Mesendoderm (in vitro differentiated cells): ENCODE measurements at regions not wholly inside any gene's neighbourhood (a gene's known extent, or its start where the extent isn't known, plus 50 kb on each side); places are given as distances from the start of the nearest gene placed in this dataset.

Experiments used
- DNase-seq: peaks from one replicate; pipeline ENCODE4 v3.0.0; 2013
- H2AK5ac ChIP-seq: 2 replicates; pipeline ENCODE4 v1.6.1; 2013; ENCODE audit warnings: low read length, inconsistent platforms
- H2BK120ac ChIP-seq: 2 replicates; pipeline ENCODE4 v1.6.1; 2013; ENCODE audit warnings: low read depth, mild to moderate bottlenecking, low read length, moderate library complexity, mixed read lengths
- H2BK15ac ChIP-seq: replicated peaks from 2 replicates; pipeline ENCODE4 v1.6.1; 2013; ENCODE audit warnings: low read depth, mild to moderate bottlenecking, moderate library complexity
- H2BK5ac ChIP-seq: 2 replicates; pipeline ENCODE4 v1.6.1; 2013; ENCODE audit warnings: low read length, inconsistent platforms
- H3K18ac ChIP-seq: 2 replicates; pipeline ENCODE4 v1.6.1; 2013; ENCODE audit warnings: mild to moderate bottlenecking, low read length, mixed read lengths
- H3K23ac ChIP-seq: one replicate; pipeline ENCODE4 v1.6.1; 2013; ENCODE audit warnings: low read length
- H3K27ac ChIP-seq: 2 replicates; pipeline ENCODE4 v1.5.1; 2013; ENCODE audit warnings: low read depth, mild to moderate bottlenecking, inconsistent platforms, low read length, moderate library complexity
- H3K27me3 ChIP-seq: 2 replicates; pipeline ENCODE4 v1.6.1; 2013; ENCODE audit warnings: low read length, control low read depth, mild to moderate bottlenecking, inconsistent platforms; ENCODE audit not compliant: insufficient read depth, poor library complexity
- H3K36me3 ChIP-seq: 2 replicates; pipeline ENCODE4 v1.6.1; 2013; ENCODE audit warnings: low read length, inconsistent platforms; ENCODE audit not compliant: control insufficient read depth, insufficient read depth
- H3K4ac ChIP-seq: one replicate; pipeline ENCODE4 v1.6.1; 2013; ENCODE audit warnings: low read depth, mild to moderate bottlenecking, low read length, moderate library complexity
- H3K4me1 ChIP-seq: 2 replicates; pipeline ENCODE4 v1.6.1; 2013; ENCODE audit warnings: low read depth, low read length, inconsistent platforms; ENCODE audit not compliant: control insufficient read depth
- H3K4me2 ChIP-seq: 2 replicates; pipeline ENCODE4 v1.6.1; 2013; ENCODE audit warnings: low read length
- H3K4me3 ChIP-seq: 2 replicates; pipeline ENCODE4 v1.5.1; 2013; ENCODE audit warnings: mild to moderate bottlenecking, low read length
- H3K56ac ChIP-seq: one replicate; pipeline ENCODE4 v1.6.1; 2013; ENCODE audit warnings: low read length
- H3K79me1 ChIP-seq: 2 replicates; pipeline ENCODE4 v1.6.1; 2013; ENCODE audit warnings: low read length, inconsistent platforms
- H3K79me2 ChIP-seq: 2 replicates; pipeline ENCODE4 v1.6.1; 2013; ENCODE audit warnings: mild to moderate bottlenecking, low read length; ENCODE audit not compliant: control insufficient read depth, insufficient read depth
- H3K9ac ChIP-seq: 2 replicates; pipeline ENCODE4 v1.6.1; 2013; ENCODE audit warnings: low read length, inconsistent platforms
- H4K5ac ChIP-seq: one replicate; pipeline ENCODE4 v1.6.1; 2013; ENCODE audit warnings: low read length
- H4K8ac ChIP-seq: one replicate; pipeline ENCODE4 v1.6.1; 2013; ENCODE audit warnings: low read depth, mild to moderate bottlenecking, control low read depth, low read length, moderate library complexity
- WGBS: extraction: QIAGEN DNeasy Blood & Tissue Kit; methylation state at CpG from one replicate; pipeline ENCODE4 v1.1.7; 2013; ENCODE audit warnings: low lambda C conversion rate, missing lambda C conversion rate; ENCODE audit not compliant: insufficient coverage; ENCODE audit errors: extremely low coverage; 5-methylcytosine and 5-hydroxymethylcytosine counted together

DNA sequence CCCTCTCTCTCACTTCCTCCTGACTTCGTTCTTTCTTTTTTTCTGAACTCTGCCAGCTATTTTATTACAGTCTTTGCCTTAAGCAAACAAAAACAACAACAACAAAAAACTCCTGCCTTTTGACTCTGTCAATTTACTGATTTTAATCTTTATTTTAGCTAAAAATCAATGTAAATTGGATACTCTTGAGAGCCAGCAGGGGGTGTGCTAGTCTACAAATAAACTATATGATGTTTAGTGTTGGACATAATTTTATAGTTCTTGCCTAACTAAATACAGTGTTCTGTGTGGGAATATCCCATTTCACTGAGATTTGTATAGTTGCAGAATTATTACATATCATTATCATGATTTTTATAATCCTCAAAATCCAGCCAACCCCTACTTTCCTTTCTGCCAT lies 1199.9 kb upstream of the SPRY2 start:
- no peak overlapping the region for H3K4me2 ChIP-seq
- no peak overlapping the region for H3K23ac ChIP-seq
- H4K5ac ChIP-seq, result no peak overlapping the region
- peak overlapping the region; percentile 39 for H3K18ac ChIP-seq
- no peak overlapping the region for H2AK5ac ChIP-seq
- no peak overlapping the region for H2BK15ac ChIP-seq
- H3K79me1 ChIP-seq, result no peaks in the 10 kb centered on the region
- DNase-seq, result peak; percentile 22
- H4K8ac ChIP-seq, result peak overlapping the region; percentile 13
- WGBS, result no CpG with 5 or more reads among the region's 1 CpG
- no peak overlapping the region for H3K4me3 ChIP-seq
- no peak overlapping the region for H2BK5ac ChIP-seq
- H3K4ac ChIP-seq, result peak overlapping the region; percentile 86
- no peak overlapping the region for H2BK120ac ChIP-seq
- peak overlapping the region; percentile 54 for H3K56ac ChIP-seq
- H3K27me3 ChIP-seq, result no peaks in the 10 kb centered on the region
- H3K36me3 ChIP-seq, result no peaks in the 10 kb centered on the region
- H3K9ac ChIP-seq, result no peak overlapping the region
- no peaks in the 10 kb centered on the region for H3K4me1 ChIP-seq
- H3K27ac ChIP-seq, result no peak overlapping the region
- no peaks in the 10 kb centered on the region for H3K79me2 ChIP-seq

DNA sequence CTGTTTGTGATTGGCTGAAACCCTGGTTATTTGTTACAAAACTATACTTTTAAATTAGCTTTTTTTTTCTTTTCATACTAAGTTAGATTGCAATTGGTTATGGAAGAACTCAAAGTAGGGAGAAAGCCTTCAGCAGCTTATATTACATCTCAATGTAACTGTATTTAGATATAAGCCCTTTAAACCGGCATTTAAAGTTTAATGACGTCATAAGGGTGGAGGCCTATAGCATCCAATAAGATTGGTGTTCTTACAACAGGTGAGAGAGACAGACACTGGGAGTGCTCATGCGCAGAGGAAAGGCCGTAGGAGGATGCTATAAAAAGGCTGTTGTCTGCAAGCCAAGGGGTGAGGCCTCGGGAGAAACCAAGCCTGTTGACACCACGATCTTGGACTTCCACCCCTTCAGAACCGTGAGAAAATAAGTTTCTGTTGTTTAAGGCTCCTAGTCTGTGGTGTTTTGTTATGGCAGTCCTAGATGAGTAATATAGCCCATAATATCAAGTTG lies 1198.8 kb upstream of the SPRY2 start:
- Histone ChIP-seq H3K79me1 (no peaks in the 10 kb centered on the region), H3K36me3 (no peaks in the 10 kb centered on the region), H3K4me3 (no peak overlapping the region), H3K9ac (no peak overlapping the region), H2BK5ac (peak overlapping the region; percentile 27), H3K4ac (peak overlapping the region; percentile 70), H2BK120ac (peak overlapping the region; percentile 73), H3K56ac (peak overlapping the region; percentile 31), H3K27me3 (no peaks in the 10 kb centered on the region), H2AK5ac (no peak overlapping the region), H3K23ac (no peak overlapping the region), H3K4me2 (no peak overlapping the region), H3K4me1 (no peaks in the 10 kb centered on the region), H4K5ac (no peak overlapping the region), H4K8ac (no peak overlapping the region), H3K27ac (no peak overlapping the region), H3K18ac (peak overlapping the region; percentile 92), H3K79me2 (no peaks in the 10 kb centered on the region), H2BK15ac (no peak overlapping the region)
- no peak for DNase-seq
- no CpG with 5 or more reads among the region's 7 CpGs for WGBS

DNA sequence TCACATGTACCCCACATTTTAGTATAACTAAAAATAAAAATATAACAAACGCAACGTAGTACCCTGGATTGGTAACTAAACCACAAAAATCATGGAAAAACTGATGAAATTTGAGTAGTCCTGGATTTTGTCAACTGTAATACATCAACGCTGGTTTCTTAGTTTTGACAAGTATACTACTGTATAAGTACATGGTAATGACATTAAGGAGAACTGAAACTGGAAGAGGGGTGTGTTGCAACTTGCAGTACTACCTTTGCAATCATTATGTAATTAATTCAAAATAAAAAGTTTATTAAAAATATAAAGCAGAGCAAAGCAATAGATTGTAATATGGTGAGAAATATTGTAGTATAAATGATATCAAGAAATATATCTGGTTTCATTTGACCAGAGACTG lies 1158.0 kb upstream of the SPRY2 start:
- Histone ChIP-seq H3K4me3 (no peak overlapping the region), H2BK15ac (no peak overlapping the region), H3K36me3 (no peaks in the 10 kb centered on the region), H3K79me1 (no peaks in the 10 kb centered on the region), H3K9ac (no peak overlapping the region), H3K4ac (no peak overlapping the region), H2BK120ac (no peak overlapping the region), H3K79me2 (no peaks in the 10 kb centered on the region), H3K27ac (no peak overlapping the region), H3K27me3 (no peaks in the 10 kb centered on the region), H3K4me1 (no peaks in the 10 kb centered on the region), H4K8ac (no peak overlapping the region), H3K23ac (no peak overlapping the region), H4K5ac (no peak overlapping the region), H2BK5ac (no peak overlapping the region), H2AK5ac (no peak overlapping the region), H3K18ac (no peak overlapping the region), H3K56ac (no peak overlapping the region), H3K4me2 (no peak overlapping the region)
- no CpG with 5 or more reads among the region's 3 CpGs for WGBS
- no peak for DNase-seq

DNA sequence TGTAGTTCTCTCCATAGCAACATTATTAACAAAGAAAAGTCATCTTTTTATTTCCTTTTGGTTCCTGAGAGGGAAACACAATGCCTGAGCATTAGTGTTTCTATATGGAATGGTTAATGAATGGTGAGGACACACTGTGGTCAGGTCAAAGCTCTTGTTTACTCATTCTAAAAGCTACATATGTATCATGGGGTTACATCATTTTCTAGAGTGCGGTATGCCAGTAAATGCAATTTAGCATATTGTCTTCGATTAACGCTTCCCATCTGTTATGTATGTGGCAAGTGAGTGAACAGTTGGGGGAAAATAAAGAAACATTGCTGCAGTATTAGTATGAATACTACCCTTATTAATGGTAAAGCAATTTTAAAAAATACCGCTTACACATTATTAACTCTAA lies 1152.2 kb upstream of the SPRY2 start:
- Histone ChIP-seq H3K4me3 (no peak overlapping the region), H3K4me2 (no peak overlapping the region), H4K5ac (no peak overlapping the region), H2BK5ac (no peak overlapping the region), H3K56ac (no peak overlapping the region), H3K4me1 (no peaks in the 10 kb centered on the region), H3K79me1 (no peaks in the 10 kb centered on the region), H4K8ac (no peak overlapping the region), H2BK15ac (no peak overlapping the region), H3K27ac (no peak overlapping the region), H3K4ac (no peak overlapping the region), H3K18ac (no peak overlapping the region), H2BK120ac (no peak overlapping the region), H3K36me3 (no peaks in the 10 kb centered on the region), H3K9ac (no peak overlapping the region), H3K27me3 (no peaks in the 10 kb centered on the region), H2AK5ac (no peak overlapping the region), H3K23ac (no peak overlapping the region), H3K79me2 (no peaks in the 10 kb centered on the region)
- no CpG with 5 or more reads among the region's 4 CpGs for WGBS
- no peak for DNase-seq

DNA sequence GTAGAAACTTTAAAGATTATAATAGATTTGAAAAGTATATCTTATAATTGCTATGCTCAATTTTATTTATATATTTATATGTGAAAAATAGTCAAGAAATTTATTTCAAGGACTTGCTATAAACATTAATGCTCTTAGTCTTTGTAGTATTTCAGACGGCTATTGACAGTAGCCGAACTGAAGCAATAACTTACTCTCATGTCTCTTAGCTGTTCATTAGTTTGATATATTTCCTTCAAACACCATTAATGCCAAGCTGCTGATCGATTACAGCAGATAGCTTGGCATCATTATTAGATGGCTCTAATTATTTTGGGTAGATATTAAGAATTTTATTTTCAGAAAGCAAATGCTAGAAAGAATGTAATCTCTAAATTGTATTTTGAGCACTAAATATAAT lies 1151.5 kb upstream of the SPRY2 start:
- no peak overlapping the region for H3K4me2 ChIP-seq
- H3K27me3 ChIP-seq, result no peaks in the 10 kb centered on the region
- H2AK5ac ChIP-seq, result no peak overlapping the region
- no peak overlapping the region for H3K23ac ChIP-seq
- H2BK5ac ChIP-seq, result no peak overlapping the region
- no peaks in the 10 kb centered on the region for H3K79me2 ChIP-seq
- H3K27ac ChIP-seq, result no peak overlapping the region
- WGBS, result no CpG with 5 or more reads among the region's 3 CpGs
- no peak overlapping the region for H2BK15ac ChIP-seq
- no peak for DNase-seq
- no peaks in the 10 kb centered on the region for H3K4me1 ChIP-seq
- no peaks in the 10 kb centered on the region for H3K79me1 ChIP-seq
- no peak overlapping the region for H3K18ac ChIP-seq
- no peak overlapping the region for H3K4ac ChIP-seq
- H3K56ac ChIP-seq, result no peak overlapping the region
- H3K36me3 ChIP-seq, result no peaks in the 10 kb centered on the region
- H4K5ac ChIP-seq, result no peak overlapping the region
- H3K4me3 ChIP-seq, result no peak overlapping the region
- H2BK120ac ChIP-seq, result no peak overlapping the region
- H3K9ac ChIP-seq, result no peak overlapping the region
- H4K8ac ChIP-seq, result no peak overlapping the region

DNA sequence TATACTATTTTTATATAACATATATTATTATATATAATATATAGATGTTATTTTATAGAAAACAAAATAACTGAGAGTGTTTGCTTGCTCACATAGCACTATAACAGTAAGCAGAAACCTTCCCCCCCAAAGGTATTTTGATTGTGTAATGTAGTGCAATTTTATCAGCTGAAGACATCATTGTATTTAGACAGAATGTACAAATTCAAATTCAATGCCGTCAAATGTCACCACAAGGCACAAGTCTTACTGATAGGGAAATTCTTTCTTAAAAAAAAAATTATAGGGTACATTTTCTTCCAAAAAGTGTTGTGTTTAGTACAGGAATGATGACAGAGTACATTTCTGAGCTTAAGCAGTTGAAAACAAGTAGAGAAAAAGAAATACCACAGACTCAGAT lies 1147.1 kb upstream of the SPRY2 start:
- no peak overlapping the region for H3K9ac ChIP-seq
- H3K27me3 ChIP-seq, result no peaks in the 10 kb centered on the region
- H3K4me2 ChIP-seq, result no peak overlapping the region
- no peak overlapping the region for H2BK15ac ChIP-seq
- H4K8ac ChIP-seq, result no peak overlapping the region
- no peak overlapping the region for H3K56ac ChIP-seq
- H3K4ac ChIP-seq, result no peak overlapping the region
- H3K18ac ChIP-seq, result no peak overlapping the region
- H3K79me1 ChIP-seq, result no peaks in the 10 kb centered on the region
- no peaks in the 10 kb centered on the region for H3K36me3 ChIP-seq
- H2BK120ac ChIP-seq, result no peak overlapping the region
- H3K27ac ChIP-seq, result no peak overlapping the region
- H3K23ac ChIP-seq, result no peak overlapping the region
- H2AK5ac ChIP-seq, result no peak overlapping the region
- WGBS, result no CpG with 5 or more reads among the region's 1 CpG
- H3K79me2 ChIP-seq, result no peaks in the 10 kb centered on the region
- H4K5ac ChIP-seq, result no peak overlapping the region
- no peak overlapping the region for H3K4me3 ChIP-seq
- H3K4me1 ChIP-seq, result no peaks in the 10 kb centered on the region
- H2BK5ac ChIP-seq, result no peak overlapping the region
- DNase-seq, result no peak
